GM23248 (cell line): ENCODE measurements at regions not wholly inside any gene's neighbourhood (a gene's known extent, or its start where the extent isn't known, plus 50 kb on each side); places are given as distances from the start of the nearest gene placed in this dataset.

Experiments
- DNase-seq: peaks from one replicate; pipeline ENCODE4 v3.0.0-alpha.2; 2015
- H2AFZ ChIP-seq: fragments of 200-600 bp; sonication (generic); 2 replicates; pipeline ENCODE4 v1.6.1; 2016; ENCODE audit warnings: antibody characterized with exemption
- H3F3A ChIP-seq: fragments of 200-600 bp; sonication (generic); 2 replicates; pipeline ENCODE4 v1.6.1; 2016; ENCODE audit warnings: mild to moderate bottlenecking, antibody characterized with exemption, mixed run types; ENCODE audit not compliant: insufficient read depth
- H3K27ac ChIP-seq: fragments of 200-600 bp; sonication (generic); 2 replicates; pipeline ENCODE4 v1.5.1; 2016; ENCODE audit warnings: mild to moderate bottlenecking
- H3K27me3 ChIP-seq: fragments of 200-600 bp; sonication (generic); replicated peaks from 2 replicates; pipeline ENCODE4 v1.6.1; 2016; ENCODE audit warnings: mild to moderate bottlenecking; ENCODE audit not compliant: insufficient read depth
- H3K36me3 ChIP-seq: fragments of 200-600 bp; sonication (generic); 2 replicates; pipeline ENCODE4 v1.6.1; 2016; ENCODE audit warnings: low read depth, mild to moderate bottlenecking
- H3K4me1 ChIP-seq: fragments of 200-600 bp; sonication (generic); 2 replicates; pipeline ENCODE4 v1.6.1; 2016; ENCODE audit warnings: mild to moderate bottlenecking; ENCODE audit not compliant: insufficient read depth
- H3K4me2 ChIP-seq: fragments of 200-600 bp; sonication (generic); one replicate; pipeline ENCODE4 v1.6.1; 2016; ENCODE audit warnings: mild to moderate bottlenecking; ENCODE audit not compliant: unreplicated experiment
- H3K4me3 ChIP-seq: fragments of 200-600 bp; sonication (generic); 2 replicates; pipeline ENCODE4 v1.5.1; 2016; ENCODE audit warnings: mild to moderate bottlenecking
- H3K79me2 ChIP-seq: fragments of 200-600 bp; sonication (generic); 2 replicates; pipeline ENCODE4 v1.6.1; 2016; ENCODE audit warnings: mild to moderate bottlenecking; ENCODE audit not compliant: insufficient read depth
- H3K9ac ChIP-seq: fragments of 200-600 bp; sonication (generic); 2 replicates; pipeline ENCODE4 v1.6.1; 2016; ENCODE audit warnings: mild to moderate bottlenecking
- H3K9me2 ChIP-seq: fragments of 200-600 bp; sonication (generic); 2 replicates; pipeline ENCODE4 v1.6.1; 2016; ENCODE audit warnings: mixed run types, mild to moderate bottlenecking, moderate library complexity; ENCODE audit not compliant: insufficient read depth
- H3K9me3 ChIP-seq: fragments of 200-600 bp; sonication (generic); one replicate; pipeline ENCODE4 v1.6.1; 2017; ENCODE audit warnings: low read depth
- H4K20me1 ChIP-seq: fragments of 200-600 bp; sonication (generic); 2 replicates; pipeline ENCODE4 v1.6.0; 2016; ENCODE audit not compliant: insufficient read depth
- EZH2 ChIP-seq: fragments of 200-600 bp; sonication (generic); IDR thresholded peaks from 2 replicates; pipeline ENCODE4 v1.6.1; 2018; ENCODE audit warnings: antibody characterized with exemption, mild to moderate bottlenecking; ENCODE audit not compliant: insufficient read depth, poor library complexity, severe bottlenecking
- EZH2phosphoT487 ChIP-seq: fragments of 200-600 bp; sonication (generic); IDR thresholded peaks from 2 replicates; pipeline ENCODE4 v1.6.1; 2018; ENCODE audit warnings: antibody characterized with exemption, moderate library complexity, mild to moderate bottlenecking, low read depth; ENCODE audit not compliant: insufficient read depth
- WGBS, 2 experiments: methylation state at CpG; one replicate each; pipeline ENCODE4 v1.1.6; 2015 to 2017; ENCODE audit warnings: low lambda C conversion rate in 2 of 2, low coverage in 1 of 2; ENCODE audit errors: missing lambda C conversion rate in 2 of 2; 5-methylcytosine and 5-hydroxymethylcytosine counted together
- in situ Hi-C: fragments of 300-500 bp; cut with MboI; formaldehyde crosslinking; loops from 2 replicates; pipeline ENCODE4 v1.15.0; 2020

DNA sequence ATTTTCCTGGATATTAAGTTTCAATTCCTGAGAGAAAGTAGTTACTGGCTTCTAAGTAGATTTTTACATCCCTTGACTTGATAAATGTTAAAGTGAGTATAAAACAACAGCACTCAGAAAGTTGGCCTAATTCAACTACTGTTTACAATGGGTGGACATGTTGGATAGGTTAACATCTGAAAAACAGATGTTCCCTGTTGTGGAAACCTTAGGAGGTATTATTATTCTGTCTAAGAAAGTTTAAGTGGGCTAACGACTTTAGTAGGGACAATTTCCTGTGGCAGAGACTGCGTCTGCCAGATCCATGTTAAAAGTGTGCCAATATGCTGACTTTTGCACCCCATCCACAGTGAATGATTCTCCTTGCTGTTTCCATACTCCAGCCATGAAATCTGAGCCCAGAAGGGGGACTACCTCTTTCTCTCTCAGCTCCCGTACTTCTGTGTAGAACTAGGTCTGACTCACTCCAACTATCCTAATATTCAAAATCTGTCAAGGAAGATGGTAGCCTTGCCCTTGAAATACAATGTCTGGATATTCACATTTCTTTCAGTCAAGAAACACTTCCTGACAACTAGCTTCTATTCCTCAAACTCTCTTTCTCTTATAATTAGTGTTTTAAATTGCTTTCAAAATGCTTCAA is 327.5 kb upstream of the HNRNPA3 start:
- no peaks in the 10 kb centered on the region for H4K20me1 ChIP-seq
- no peak overlapping the region for H3K4me2 ChIP-seq
- H3K79me2 ChIP-seq = no peaks in the 10 kb centered on the region
- in situ Hi-C loops = no loop called here
- H3F3A ChIP-seq = no peaks in the 10 kb centered on the region
- no peak overlapping the region for H3K27ac ChIP-seq
- no peak overlapping the region for H3K4me3 ChIP-seq
- H3K9ac ChIP-seq = no peak overlapping the region
- WGBS, 2 experiments = 39% methylated on average over 3 of the region's 3 CpGs
- no peak overlapping the region for H2AFZ ChIP-seq
- no peaks in the 10 kb centered on the region; the same call in 1 of the 2 replicates for H3K27me3 ChIP-seq
- no peaks in the 10 kb centered on the region for H3K9me2 ChIP-seq
- DNase-seq = no peak
- no peaks in the 10 kb centered on the region for H3K36me3 ChIP-seq
- TF ChIP-seq EZH2 (no peak), EZH2phosphoT487 (no peak)
- no peaks in the 10 kb centered on the region for H3K4me1 ChIP-seq
- no peaks in the 10 kb centered on the region for H3K9me3 ChIP-seq

DNA sequence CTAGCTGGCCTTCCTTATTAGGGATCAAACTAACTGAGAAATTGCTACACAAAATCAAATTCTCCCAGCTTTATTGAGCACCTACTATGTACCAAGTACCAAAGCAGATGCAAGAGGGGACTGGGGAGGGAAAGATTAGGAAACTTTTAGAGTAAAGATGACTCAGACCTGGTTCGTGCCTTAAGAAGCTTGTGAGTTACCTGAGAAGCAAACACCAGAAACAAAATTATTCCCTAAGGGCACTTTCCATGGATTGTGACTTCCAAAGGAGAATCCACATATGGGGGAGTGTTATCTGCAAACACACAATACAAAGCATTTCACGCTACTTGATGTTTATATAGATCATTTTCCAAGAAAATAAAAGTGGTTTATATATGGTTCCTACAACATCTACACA is 326.9 kb upstream of the HNRNPA3 start:
- Histone ChIP-seq H3K36me3 (no peaks in the 10 kb centered on the region), H3K27me3 (no peaks in the 10 kb centered on the region; the same call in 1 of the 2 replicates), H3K4me1 (no peaks in the 10 kb centered on the region), H4K20me1 (no peaks in the 10 kb centered on the region), H3K9me3 (no peaks in the 10 kb centered on the region), H2AFZ (no peak overlapping the region), H3K4me3 (no peak overlapping the region), H3K79me2 (no peaks in the 10 kb centered on the region), H3K4me2 (no peak overlapping the region), H3K9ac (no peak overlapping the region), H3F3A (no peaks in the 10 kb centered on the region), H3K9me2 (no peaks in the 10 kb centered on the region), H3K27ac (no peak overlapping the region)
- TF ChIP-seq EZH2phosphoT487 = no peak
- no peak for TF ChIP-seq EZH2
- in situ Hi-C loops = no loop called here
- WGBS, 2 experiments = 56 to 67% methylated on average over 2 of the region's 2 CpGs
- no peak for DNase-seq

DNA sequence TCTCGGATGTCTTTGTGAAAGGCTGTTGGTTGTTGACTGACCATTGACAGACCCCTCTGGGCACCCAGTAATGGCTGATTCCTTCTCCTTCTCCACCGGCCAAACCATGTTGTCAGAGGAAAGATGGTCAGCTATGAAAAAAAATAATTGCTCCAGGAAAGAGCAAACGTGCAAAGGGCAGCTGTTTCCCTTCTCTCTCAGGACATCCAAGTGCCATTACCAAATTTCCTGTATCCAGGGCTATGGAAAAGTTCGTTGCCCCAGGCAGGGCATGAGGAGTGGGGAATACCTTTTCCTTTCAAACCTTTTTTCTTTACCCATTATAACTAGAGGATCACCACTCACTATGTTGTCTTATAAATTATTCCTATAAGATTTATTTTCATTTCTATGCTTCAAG is 321.5 kb upstream of the HNRNPA3 start:
- Histone ChIP-seq H3K27me3 (no peaks in the 10 kb centered on the region; the same call in none of the 2 replicates), H3K4me1 (no peaks in the 10 kb centered on the region), H3K79me2 (no peaks in the 10 kb centered on the region), H3K9me3 (no peaks in the 10 kb centered on the region), H3K9ac (no peak overlapping the region), H4K20me1 (no peaks in the 10 kb centered on the region), H3K4me2 (no peak overlapping the region), H3K9me2 (no peaks in the 10 kb centered on the region), H3F3A (no peaks in the 10 kb centered on the region), H2AFZ (no peak overlapping the region), H3K27ac (no peak overlapping the region), H3K36me3 (no peaks in the 10 kb centered on the region), H3K4me3 (no peak overlapping the region)
- no peak for DNase-seq
- in situ Hi-C loops = no loop called here
- WGBS, 2 experiments = 25 to 29% methylated on average over 3 to 4 of the region's 4 CpGs
- no peak for TF ChIP-seq EZH2
- TF ChIP-seq EZH2phosphoT487 = no peak

GRCh38 chr2:176891857-176892256 is 320.7 kb upstream of the HNRNPA3 start:
- H3F3A ChIP-seq = no peaks in the 10 kb centered on the region
- H3K9me3 ChIP-seq = no peaks in the 10 kb centered on the region
- H3K79me2 ChIP-seq = no peaks in the 10 kb centered on the region
- H2AFZ ChIP-seq = no peak overlapping the region
- H3K27ac ChIP-seq = no peak overlapping the region
- TF ChIP-seq EZH2phosphoT487 = no peak
- no peak for TF ChIP-seq EZH2
- H3K4me1 ChIP-seq = no peaks in the 10 kb centered on the region
- no peak overlapping the region for H3K4me2 ChIP-seq
- in situ Hi-C loops = no loop called here
- H3K4me3 ChIP-seq = no peak overlapping the region
- no peaks in the 10 kb centered on the region for H3K36me3 ChIP-seq
- H3K27me3 ChIP-seq = no peaks in the 10 kb centered on the region; the same call in none of the 2 replicates
- no peaks in the 10 kb centered on the region for H3K9me2 ChIP-seq
- 58% methylated on average over 1 of the region's 1 CpG for WGBS, 2 experiments
- H3K9ac ChIP-seq = no peak overlapping the region
- no peaks in the 10 kb centered on the region for H4K20me1 ChIP-seq
- DNase-seq = no peak

- Histone ChIP-seq H3F3A (no peaks in the 10 kb centered on the region), H3K9me3 (no peaks in the 10 kb centered on the region), H3K27ac (no peak overlapping the region), H3K27me3 (no peaks in the 10 kb centered on the region; the same call in none of the 2 replicates), H2AFZ (no peak overlapping the region), H4K20me1 (no peaks in the 10 kb centered on the region), H3K9ac (no peak overlapping the region), H3K79me2 (no peaks in the 10 kb centered on the region), H3K36me3 (no peaks in the 10 kb centered on the region), H3K4me3 (no peak overlapping the region), H3K4me1 (no peaks in the 10 kb centered on the region), H3K9me2 (no peaks in the 10 kb centered on the region), H3K4me2 (no peak overlapping the region)
- no peak for TF ChIP-seq EZH2phosphoT487
- no peak for DNase-seq
- 49% methylated on average over 2 of the region's 2 CpGs for WGBS, 2 experiments
- in situ Hi-C loops = no loop called here
These were observed 319.8 kb upstream of the HNRNPA3 start for GRCh38 chr2:176892676-176893226.
